Epithelial cell of proximal tubule (primary cell): ENCODE measurements at regions not wholly inside any gene's neighbourhood (a gene's known extent, or its start where the extent isn't known, plus 50 kb on each side); places are given as distances from the start of the nearest gene placed in this dataset.
"Not testable (repeated sequence)": the region's sequence is repeated elsewhere in the genome, so short reads cannot be mapped to it uniquely, and the experiment has no call there.

ENCODE experiments used
- DNase-seq: peaks from one replicate; pipeline ENCODE4 v3.0.0-alpha.2; 2011; ENCODE audit warnings: low read depth
- H3K4me3 ChIP-seq: 2 replicates; pipeline ENCODE4 v1.5.1; 2011; ENCODE audit warnings: low read depth, mild to moderate bottlenecking, low read length
- TF ChIP-seq, protein P1 (sequence below): conservative IDR thresholded peaks from 2 replicates; pipeline ENCODE4 v1.5.1; 2012; ENCODE audit warnings: low read depth, mild to moderate bottlenecking, low read length

DNA sequence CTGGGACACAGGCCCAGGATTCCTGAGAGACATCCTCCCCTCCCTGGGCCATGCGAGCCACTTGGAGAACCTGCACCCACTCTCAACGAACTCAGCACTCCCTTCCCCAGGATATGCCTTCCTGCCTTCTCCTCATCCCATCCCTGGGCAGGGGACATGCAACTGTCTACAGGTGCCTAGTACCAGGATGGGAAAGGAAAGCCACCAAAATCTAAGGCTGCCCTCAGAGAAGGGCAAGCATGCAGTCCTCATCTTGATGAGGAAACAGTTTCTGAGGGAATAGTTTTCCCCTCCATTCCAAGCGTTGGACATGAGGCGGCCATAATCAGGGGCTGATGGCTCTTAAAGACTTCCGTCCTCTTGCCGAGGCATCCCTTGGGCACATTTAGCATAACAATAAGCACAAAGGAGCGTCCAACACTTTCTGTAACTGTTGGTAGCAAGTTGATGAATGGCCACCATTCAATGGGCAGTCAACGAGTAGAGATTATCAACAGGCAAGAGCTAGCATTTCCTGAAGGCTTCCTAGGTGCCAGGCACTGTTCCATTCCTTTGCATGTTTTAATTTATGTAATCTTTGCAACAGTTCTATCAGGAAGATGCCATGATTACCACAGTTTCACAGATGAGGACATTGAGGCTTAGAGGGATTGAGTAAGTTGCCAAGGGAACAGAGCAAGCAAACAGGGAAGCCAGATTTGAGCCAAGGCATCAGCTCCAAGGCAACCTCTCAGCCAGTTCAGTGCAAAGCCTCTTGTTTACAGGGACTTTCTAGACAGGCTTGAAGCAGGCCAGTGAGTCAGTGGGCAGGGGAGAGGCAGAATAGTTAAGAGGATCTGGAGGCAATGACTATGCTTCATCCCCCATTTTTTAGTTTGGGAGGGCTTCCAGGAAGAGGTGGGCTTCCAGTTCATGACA is 105.1 kb downstream of the SINHCAF start:
- TF ChIP-seq, protein P1, sequence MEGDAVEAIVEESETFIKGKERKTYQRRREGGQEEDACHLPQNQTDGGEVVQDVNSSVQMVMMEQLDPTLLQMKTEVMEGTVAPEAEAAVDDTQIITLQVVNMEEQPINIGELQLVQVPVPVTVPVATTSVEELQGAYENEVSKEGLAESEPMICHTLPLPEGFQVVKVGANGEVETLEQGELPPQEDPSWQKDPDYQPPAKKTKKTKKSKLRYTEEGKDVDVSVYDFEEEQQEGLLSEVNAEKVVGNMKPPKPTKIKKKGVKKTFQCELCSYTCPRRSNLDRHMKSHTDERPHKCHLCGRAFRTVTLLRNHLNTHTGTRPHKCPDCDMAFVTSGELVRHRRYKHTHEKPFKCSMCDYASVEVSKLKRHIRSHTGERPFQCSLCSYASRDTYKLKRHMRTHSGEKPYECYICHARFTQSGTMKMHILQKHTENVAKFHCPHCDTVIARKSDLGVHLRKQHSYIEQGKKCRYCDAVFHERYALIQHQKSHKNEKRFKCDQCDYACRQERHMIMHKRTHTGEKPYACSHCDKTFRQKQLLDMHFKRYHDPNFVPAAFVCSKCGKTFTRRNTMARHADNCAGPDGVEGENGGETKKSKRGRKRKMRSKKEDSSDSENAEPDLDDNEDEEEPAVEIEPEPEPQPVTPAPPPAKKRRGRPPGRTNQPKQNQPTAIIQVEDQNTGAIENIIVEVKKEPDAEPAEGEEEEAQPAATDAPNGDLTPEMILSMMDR, result no peak
- no peak overlapping the region for H3K4me3 ChIP-seq
- no peak for DNase-seq

- no peak overlapping the region for H3K4me3 ChIP-seq
- TF ChIP-seq, protein P1, result no peak
- no peak for DNase-seq
These were observed 104.4 kb downstream of the SINHCAF start for GRCh38 chr12:31221551-31221945.

DNA sequence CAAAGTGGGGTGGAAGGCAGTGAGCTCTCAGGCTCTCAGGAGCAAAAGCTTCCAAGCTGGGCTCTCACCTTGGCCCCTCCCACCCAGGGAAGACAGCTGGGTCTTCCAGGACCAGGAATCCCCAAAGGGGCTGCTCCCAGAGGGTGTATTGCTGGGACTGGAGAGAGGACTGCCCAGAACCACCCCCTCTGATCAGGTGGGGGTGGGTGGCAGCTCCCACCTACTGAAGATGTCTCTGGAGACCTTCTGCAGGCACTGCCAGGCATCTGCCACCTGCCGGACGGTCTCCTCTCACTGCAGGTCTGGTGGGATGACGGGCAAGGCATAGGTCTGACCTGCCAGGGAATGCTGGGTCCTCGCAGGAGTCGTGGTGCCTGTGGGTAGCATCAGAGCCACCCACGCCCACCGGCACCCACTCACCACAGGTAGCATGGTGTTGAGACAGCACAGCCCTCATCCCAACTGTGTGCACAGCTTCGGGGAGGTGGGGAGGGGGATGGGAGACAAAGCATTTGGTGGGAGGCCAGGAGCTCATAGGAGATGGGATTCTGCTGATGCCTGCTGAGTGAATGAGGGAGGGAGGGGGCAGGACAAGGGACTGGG is 103.2 kb downstream of the SINHCAF start:
- no peak overlapping the region for H3K4me3 ChIP-seq
- no peak for DNase-seq
- TF ChIP-seq, protein P1, result no peak

DNA sequence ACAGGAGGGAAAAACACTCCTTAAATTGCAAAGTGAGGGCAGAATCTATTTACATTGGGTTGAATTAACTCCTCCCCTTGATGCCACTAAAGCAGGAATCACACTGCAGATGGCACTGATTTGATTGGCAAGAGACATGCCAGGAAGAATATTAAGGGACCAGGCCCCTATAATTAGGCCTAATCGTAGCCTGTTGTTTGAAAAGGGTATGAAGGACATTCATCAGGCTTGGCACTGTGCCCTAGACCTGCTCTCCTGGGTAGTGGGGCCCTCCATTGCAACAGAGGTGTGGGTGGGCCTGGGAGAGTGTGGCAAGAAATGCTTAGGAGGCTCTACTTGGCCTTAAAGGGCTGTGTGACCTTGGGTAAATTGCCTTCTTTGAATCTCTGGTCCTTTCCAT is 102.3 kb downstream of the SINHCAF start:
- not testable (repeated sequence) for H3K4me3 ChIP-seq, DNase-seq

DNA sequence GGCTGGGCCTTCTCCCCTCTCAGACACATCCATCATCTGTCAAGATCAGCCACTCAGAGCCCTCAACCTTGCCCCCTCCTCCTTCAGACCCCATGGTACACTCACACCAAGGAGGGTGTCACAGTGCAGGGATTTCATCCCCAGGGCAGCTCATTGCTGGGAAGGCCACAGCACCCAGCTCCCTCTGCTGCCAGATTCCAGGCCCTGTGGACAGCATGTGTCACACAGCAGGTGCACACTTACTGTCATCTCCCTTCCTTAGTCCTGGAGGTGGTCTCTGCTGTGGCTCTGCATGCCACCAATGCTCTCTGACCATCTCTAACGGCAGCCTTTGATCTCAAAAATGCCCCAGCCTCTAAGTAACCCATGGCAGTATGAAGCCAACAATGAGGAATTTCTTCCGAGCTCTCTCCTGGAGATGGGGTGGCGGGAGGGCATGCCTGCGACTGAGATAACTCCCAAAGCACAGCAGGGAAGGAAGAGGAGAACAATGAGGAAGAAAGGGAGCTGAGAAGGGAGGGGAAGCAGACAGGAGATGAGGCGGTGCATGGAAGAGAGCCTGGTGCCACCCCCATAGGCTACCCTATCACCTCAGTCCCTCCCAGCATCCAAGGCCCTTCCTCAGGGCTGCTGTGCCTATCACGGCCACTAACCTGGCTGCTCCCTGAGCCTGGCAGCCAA is 101.0 kb downstream of the SINHCAF start:
- TF ChIP-seq, protein P1, result no peak
- no peak for DNase-seq
- no peak overlapping the region for H3K4me3 ChIP-seq

- TF ChIP-seq, protein P1, result no peak
These were observed 100.1 kb downstream of the SINHCAF start for GRCh38 chr12:31225656-31226535.

More at GRCh38 chr12:31225656-31226535, 100.1 kb downstream of the SINHCAF start:
- no peak for DNase-seq
- H3K4me3 ChIP-seq, result no peak overlapping the region
